NB4 (cell line): ENCODE measurements at regions not wholly inside any gene's neighbourhood (a gene's known extent, or its start where the extent isn't known, plus 50 kb on each side); places are given as distances from the start of the nearest gene placed in this dataset.

Source experiments
- DNase-seq: peaks from one replicate; pipeline ENCODE4 v3.0.0; 2010; ENCODE audit warnings: low read depth
- H3K4me3 ChIP-seq: one replicate; pipeline ENCODE4 v1.5.1; 2011; ENCODE audit warnings: mild to moderate bottlenecking, low read depth, low read length, moderate library complexity
- CTCF ChIP-seq: IDR thresholded peaks from one replicate; pipeline ENCODE4 v1.5.1; 2012; ENCODE audit warnings: low read depth, low read length
- MAX ChIP-seq: IDR thresholded peaks from 2 replicates; pipeline ENCODE4 v1.6.1; 2011; ENCODE audit warnings: low read depth, low read length
- MYC ChIP-seq: IDR thresholded peaks from 2 replicates; pipeline ENCODE4 v1.6.1; 2011; ENCODE audit warnings: low read depth, low read length
- POLR2A ChIP-seq: IDR thresholded peaks from 2 replicates; pipeline ENCODE4 v1.6.1; 2011; ENCODE audit warnings: mild to moderate bottlenecking; ENCODE audit not compliant: insufficient read length; ENCODE audit errors: extremely low read depth

- no peak for TF ChIP-seq MYC
- no peak overlapping the region for H3K4me3 ChIP-seq
- DNase-seq = no peak
These were observed 61.0 kb upstream of the LARP1 start for GRCh38 chr5:154694159-154694558.

- DNase-seq = no peak
These were observed 64.7 kb upstream of the LARP1 start for GRCh38 chr5:154690488-154690887.

GRCh38 chr5:154686490-154686889 lies 68.7 kb upstream of the LARP1 start:
- peak; percentile 27 for DNase-seq
- H3K4me3 ChIP-seq = no peak overlapping the region
- no peak for TF ChIP-seq POLR2A
- TF ChIP-seq CTCF = no peak
- TF ChIP-seq MAX = no peak
- no peak for TF ChIP-seq MYC

More at GRCh38 chr5:154690488-154690887, 64.7 kb upstream of the LARP1 start:
- TF ChIP-seq MYC (no peak), MAX (no peak), POLR2A (no peak), CTCF (no peak)
- H3K4me3 ChIP-seq = no peak overlapping the region

- TF ChIP-seq MYC (no peak), MAX (no peak), CTCF (no peak), POLR2A (no peak)
- H3K4me3 ChIP-seq = peak overlapping the region; percentile 25
- no peak for DNase-seq
These were observed 71.9 kb upstream of the LARP1 start for GRCh38 chr5:154683101-154683880.

GRCh38 chr5:154679501-154679900 lies 75.7 kb upstream of the LARP1 start:
- H3K4me3 ChIP-seq = no peak overlapping the region
- TF ChIP-seq CTCF = no peak
- no peak for TF ChIP-seq MYC
- TF ChIP-seq MAX = no peak
- no peak for TF ChIP-seq POLR2A
- DNase-seq = no peak

GRCh38 chr5:154677921-154678320 lies 77.3 kb upstream of the LARP1 start:
- H3K4me3 ChIP-seq = no peak overlapping the region
- TF ChIP-seq MAX = no peak
- no peak for TF ChIP-seq POLR2A
- no peak for TF ChIP-seq MYC
- no peak for TF ChIP-seq CTCF
- DNase-seq = peak; percentile 68
